OCI-LY3 (cell line): ENCODE measurements at regions not wholly inside any gene's neighbourhood (a gene's known extent, or its start where the extent isn't known, plus 50 kb on each side); places are given as distances from the start of the nearest gene placed in this dataset.

Experiments used
- CTCF ChIP-seq: fragments of 200-600, 300-600 bp; sonication (generic); IDR thresholded peaks from 2 replicates; pipeline ENCODE4 v1.5.1; 2014; ENCODE audit warnings: antibody characterized with exemption, low read length, low read depth
- EZH2phosphoT487 ChIP-seq: fragments of 200-600 bp; shearing (Covaris generic); IDR thresholded peaks from 2 replicates; pipeline ENCODE4 v1.6.1; 2018; ENCODE audit warnings: antibody characterized with exemption, mixed run types, low read depth

DNA sequence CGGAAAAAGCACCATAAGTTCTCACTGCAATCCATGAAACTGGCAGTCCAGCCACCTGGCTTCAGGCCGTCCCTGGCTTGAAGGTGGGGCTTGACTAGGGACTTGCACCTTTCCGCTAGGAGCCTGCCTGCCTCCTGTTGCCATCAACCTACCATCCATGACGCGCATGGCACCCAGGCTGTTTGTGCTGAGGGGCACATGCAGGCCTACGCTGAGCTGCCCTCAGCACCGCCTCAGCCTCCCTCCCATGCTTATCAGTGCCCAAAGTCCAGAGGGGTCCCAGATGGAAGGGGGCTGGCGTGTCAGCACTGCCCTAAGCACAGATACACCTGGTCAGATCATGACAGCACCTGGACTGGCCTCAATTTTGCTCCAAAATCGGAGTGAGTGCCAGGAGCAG, 190.2 kb upstream of the LYPLAL1 start:
- TF ChIP-seq CTCF (no peak), EZH2phosphoT487 (no peak)
